ENCODE measurements at regions not wholly inside any gene's neighbourhood (a gene's known extent, or its start where the extent isn't known, plus 50 kb on each side); places are given as distances from the start of the nearest gene placed in this dataset.

GRCh38 chr18:24649571-24649970, 189.1 kb downstream of the HRH4 start:
- TF ChIP-seq CTCF (conservative IDR thresholded peaks at IDR 0.05; ENCODE audit: low read length) (no peak), EZH2phosphoT487 (IDR thresholded peaks at IDR 0.05; ENCODE audit: borderline replicate concordance, low read depth, low read length) (no peak)

All from OCI-LY7 (cell line).